ENCODE measurements at regions not wholly inside any gene's neighbourhood (a gene's known extent, or its start where the extent isn't known, plus 50 kb on each side); places are given as distances from the start of the nearest gene placed in this dataset.

- no peak for DNase-seq
Measured at GRCh38 chr2:19476327-19476726, 117.9 kb upstream of the OSR1 start.

- peak; percentile 24 for DNase-seq
Measured at GRCh38 chr2:19474128-19474527, 115.7 kb upstream of the OSR1 start.

GRCh38 chr2:19473350-19473749 is 114.9 kb upstream of the OSR1 start:
- DNase-seq = no peak

GRCh38 chr2:19472391-19472978 is 114.1 kb upstream of the OSR1 start:
- DNase-seq = no peak

GRCh38 chr2:19471491-19471890 is 113.1 kb upstream of the OSR1 start:
- DNase-seq = no peak

- DNase-seq = no peak
Measured at GRCh38 chr2:19465978-19466377, 107.6 kb upstream of the OSR1 start.

- no peak for DNase-seq
Measured at GRCh38 chr2:19462256-19462645, 103.8 kb upstream of the OSR1 start.

- DNase-seq = no peak
Measured at GRCh38 chr2:19461504-19462255, 103.3 kb upstream of the OSR1 start.

- no peak for DNase-seq
Measured at GRCh38 chr2:19460761-19461160, 102.3 kb upstream of the OSR1 start.

GRCh38 chr2:19458427-19459003 is 100.1 kb upstream of the OSR1 start:
- no peak for DNase-seq

- DNase-seq = no peak
Measured at GRCh38 chr2:19457809-19458208, 99.4 kb upstream of the OSR1 start.

GRCh38 chr2:19456705-19457309 is 98.4 kb upstream of the OSR1 start:
- DNase-seq = no peak

GRCh38 chr2:19454125-19454524 is 95.7 kb upstream of the OSR1 start:
- no peak for DNase-seq

GRCh38 chr2:19442731-19443130 is 84.3 kb upstream of the OSR1 start:
- no peak for DNase-seq

GRCh38 chr2:19439081-19439480 is 80.7 kb upstream of the OSR1 start:
- no peak for DNase-seq

GRCh38 chr2:19435815-19436214 is 77.4 kb upstream of the OSR1 start:
- no peak for DNase-seq

GRCh38 chr2:19434413-19434812 is 76.0 kb upstream of the OSR1 start:
- no peak for DNase-seq

- no peak for DNase-seq
Measured at GRCh38 chr2:19426941-19427340, 68.5 kb upstream of the OSR1 start.

GRCh38 chr2:19426144-19426543 is 67.7 kb upstream of the OSR1 start:
- DNase-seq = no peak

GRCh38 chr2:19425419-19425818 is 67.0 kb upstream of the OSR1 start:
- DNase-seq = no peak

GRCh38 chr2:19419211-19419880 is 60.9 kb upstream of the OSR1 start:
- no peak for DNase-seq

- DNase-seq = no peak
Measured at GRCh38 chr2:19416784-19417684, 58.6 kb upstream of the OSR1 start.
